ENCODE measurements at regions not wholly inside any gene's neighbourhood (a gene's known extent, or its start where the extent isn't known, plus 50 kb on each side); places are given as distances from the start of the nearest gene placed in this dataset.

DNA sequence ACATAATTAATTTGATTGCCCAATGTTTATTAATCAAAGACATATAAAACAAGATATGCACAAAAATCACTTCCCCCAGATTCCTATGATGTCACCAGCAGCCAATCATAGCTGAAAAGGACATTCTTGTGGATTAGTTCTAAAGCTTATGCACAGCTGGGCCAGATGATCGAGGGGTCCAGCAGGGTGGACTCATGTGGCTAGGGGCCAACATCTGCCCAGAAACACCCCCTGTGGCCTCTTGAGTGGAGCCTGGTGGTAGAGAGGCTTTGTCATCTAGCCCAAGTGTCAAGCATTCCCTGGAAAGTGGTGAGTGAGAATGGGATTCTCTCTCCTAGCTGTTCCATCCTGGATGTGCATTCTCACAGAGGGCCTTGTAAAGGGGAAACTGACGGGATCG lies 590.0 kb downstream of the BCL11B start:
- Mint-ChIP-seq H3K27me3 (ENCODE audit: insufficient read depth) (no peaks in the 10 kb centered on the region), H3K4me1 (no peaks in the 10 kb centered on the region), H3K9me3 (peaks cover 5% of the 10 kb centered on the region), H3K4me3 (no peak overlapping the region), H3K36me3 (ENCODE audit: low read depth) (no peaks in the 10 kb centered on the region), H3K27ac (no peak overlapping the region)
- Histone ChIP-seq H3K27ac (ENCODE audit: low read depth, low read length) (no peak overlapping the region), H3K4me3 (ENCODE audit: low read length) (no peak overlapping the region), H3K4me1 (ENCODE audit: control insufficient read depth, insufficient read depth, low read length) (no peaks in the 10 kb centered on the region), H3K9ac (ENCODE audit: extremely low read depth, low read length, poor library complexity, severe bottlenecking) (no peak overlapping the region), H3K27me3 (ENCODE audit: control insufficient read depth, insufficient read depth, low read length, poor library complexity, severe bottlenecking) (no peaks in the 10 kb centered on the region), H3K36me3 (ENCODE audit: control insufficient read depth, insufficient read depth, low read length) (no peaks in the 10 kb centered on the region), H3K9me3 (ENCODE audit: control insufficient read depth, low read length) (no peaks in the 10 kb centered on the region)
- TF ChIP-seq CTCF (conservative IDR thresholded peaks at IDR 0.05): no peak
- 80 to 89% methylated on average over 1 to 3 of the region's 3 CpGs for WGBS, 2 experiments (ENCODE audit: insufficient coverage in 1 of 2, insufficient read length in 1 of 2)
- DNase-seq: no peak

- peaks cover 5% of the 10 kb centered on the region for H3K9me3 Mint-ChIP-seq
- no peaks in the 10 kb centered on the region for H3K27me3 Mint-ChIP-seq (ENCODE audit: insufficient read depth)
- DNase-seq: no peak
- Histone ChIP-seq H3K9me3 (ENCODE audit: control insufficient read depth, low read length) (no peaks in the 10 kb centered on the region), H3K4me1 (ENCODE audit: control insufficient read depth, insufficient read depth, low read length) (no peaks in the 10 kb centered on the region), H3K36me3 (ENCODE audit: control insufficient read depth, insufficient read depth, low read length) (no peaks in the 10 kb centered on the region), H3K4me3 (ENCODE audit: low read length) (no peak overlapping the region), H3K27me3 (ENCODE audit: control insufficient read depth, insufficient read depth, low read length, poor library complexity, severe bottlenecking) (no peaks in the 10 kb centered on the region), H3K9ac (ENCODE audit: extremely low read depth, low read length, poor library complexity, severe bottlenecking) (no peak overlapping the region), H3K27ac (ENCODE audit: low read depth, low read length) (no peak overlapping the region)
- H3K4me3 Mint-ChIP-seq: no peak overlapping the region
- H3K4me1 Mint-ChIP-seq: no peaks in the 10 kb centered on the region
- TF ChIP-seq CTCF (conservative IDR thresholded peaks at IDR 0.05): no peak
- no peak overlapping the region for H3K27ac Mint-ChIP-seq
- H3K36me3 Mint-ChIP-seq (ENCODE audit: low read depth): no peaks in the 10 kb centered on the region
- WGBS, 2 experiments (ENCODE audit: insufficient coverage in 1 of 2, insufficient read length in 1 of 2): 81 to 100% methylated on average over 1 to 2 of the region's 2 CpGs
Measured at GRCh38 chr14:98682726-98683125, 589.3 kb downstream of the BCL11B start.

- Mint-ChIP-seq H3K27ac (no peak overlapping the region), H3K4me1 (no peaks in the 10 kb centered on the region), H3K4me3 (no peak overlapping the region), H3K36me3 (ENCODE audit: low read depth) (no peaks in the 10 kb centered on the region), H3K9me3 (no peaks in the 10 kb centered on the region), H3K27me3 (ENCODE audit: insufficient read depth) (no peaks in the 10 kb centered on the region)
- no peak for DNase-seq
- WGBS, 2 experiments (ENCODE audit: insufficient coverage in 1 of 2, insufficient read length in 1 of 2): 93 to 94% methylated on average over 3 to 4 of the region's 4 CpGs
- Histone ChIP-seq H3K9ac (ENCODE audit: extremely low read depth, low read length, poor library complexity, severe bottlenecking) (no peak overlapping the region), H3K4me3 (ENCODE audit: low read length) (no peak overlapping the region), H3K9me3 (ENCODE audit: control insufficient read depth, low read length) (no peaks in the 10 kb centered on the region), H3K27me3 (ENCODE audit: control insufficient read depth, insufficient read depth, low read length, poor library complexity, severe bottlenecking) (no peaks in the 10 kb centered on the region), H3K4me1 (ENCODE audit: control insufficient read depth, insufficient read depth, low read length) (no peaks in the 10 kb centered on the region), H3K36me3 (ENCODE audit: control insufficient read depth, insufficient read depth, low read length) (no peaks in the 10 kb centered on the region), H3K27ac (ENCODE audit: low read depth, low read length) (no peak overlapping the region)
- no peak for TF ChIP-seq CTCF (conservative IDR thresholded peaks at IDR 0.05)
Measured at GRCh38 chr14:98684468-98684867, 587.5 kb downstream of the BCL11B start.

Measured in endodermal cell (in vitro differentiated cells).